Keratinocyte (primary cell): ENCODE measurements at regions not wholly inside any gene's neighbourhood (a gene's known extent, or its start where the extent isn't known, plus 50 kb on each side); places are given as distances from the start of the nearest gene placed in this dataset.

Experiments
- DNase-seq: peaks from one replicate; pipeline ENCODE4 v3.0.0-alpha.2; 2011; ENCODE audit warnings: low read depth, missing footprints, low spot score
- FAIRE-seq: peaks from 2 replicates; lab custom pipeline; 2011; peaks lifted over from hg19 to GRCh38; lab: Jason Lieb, UNC
- H2AFZ ChIP-seq: 2 replicates; pipeline ENCODE4 v1.6.0; 2012; ENCODE audit warnings: low read length, control low read depth, inconsistent platforms; ENCODE audit not compliant: control insufficient read depth
- H3K27ac ChIP-seq: 2 replicates; pipeline ENCODE4 v1.5.1; 2011; ENCODE audit warnings: low read length; ENCODE audit not compliant: control insufficient read depth, insufficient read depth
- H3K27me3 ChIP-seq: 3 replicates; pipeline ENCODE4 v1.6.0; 2011; ENCODE audit warnings: low read length; ENCODE audit not compliant: control insufficient read depth, insufficient read depth; ENCODE audit errors: extremely low read depth
- H3K36me3 ChIP-seq, 2 experiments: 2 replicates in 1 of 2; 3 replicates in 1 of 2; pipeline ENCODE4 v1.5.1; 2011; ENCODE audit warnings: low read length in 2 of 2, mild to moderate bottlenecking in 1 of 2; ENCODE audit not compliant: control insufficient read depth in 2 of 2, insufficient read depth in 2 of 2; ENCODE audit errors: extremely low read depth in 1 of 2
- H3K4me1 ChIP-seq: 3 replicates; pipeline ENCODE4 v1.5.1; 2011; ENCODE audit warnings: low read length; ENCODE audit not compliant: control insufficient read depth, insufficient read depth; ENCODE audit errors: extremely low read depth
- H3K4me2 ChIP-seq: 3 replicates; pipeline ENCODE4 v1.6.0; 2011; ENCODE audit warnings: low read depth, low read length; ENCODE audit not compliant: control insufficient read depth, insufficient read depth; ENCODE audit errors: extremely low read depth
- H3K4me3 ChIP-seq, 3 experiments: fragments of 200-600 bp in 1 of 3; sonication (generic) in 1 of 3; 2 replicates in 2 of 3; 3 replicates in 1 of 3; pipeline ENCODE4 v1.5.1; 2011 to 2016; ENCODE audit warnings: low read length in 3 of 3, mild to moderate bottlenecking in 3 of 3, control low read depth in 2 of 3, inconsistent platforms in 1 of 3, low read depth in 1 of 3, mixed read lengths in 1 of 3, mixed run types in 1 of 3, moderate library complexity in 1 of 3; ENCODE audit not compliant: control insufficient read depth in 2 of 3, insufficient read depth in 2 of 3; ENCODE audit errors: extremely low read depth in 1 of 3
- H3K79me2 ChIP-seq: 2 replicates; pipeline ENCODE4 v1.6.0; 2012; ENCODE audit warnings: low read length; ENCODE audit not compliant: control insufficient read depth, insufficient read depth
- H3K9ac ChIP-seq: 3 replicates; pipeline ENCODE4 v1.6.0; 2011; ENCODE audit warnings: low read length; ENCODE audit not compliant: control insufficient read depth, insufficient read depth; ENCODE audit errors: extremely low read depth
- H3K9me1 ChIP-seq: 3 replicates; pipeline ENCODE4 v1.6.0; 2011; ENCODE audit warnings: low read length; ENCODE audit not compliant: control insufficient read depth, insufficient read depth; ENCODE audit errors: extremely low read depth
- H3K9me3 ChIP-seq: 2 replicates; pipeline ENCODE4 v1.5.1; 2012; ENCODE audit warnings: low read depth, low read length; ENCODE audit not compliant: control insufficient read depth
- H4K20me1 ChIP-seq: 3 replicates; pipeline ENCODE4 v1.6.0; 2011; ENCODE audit warnings: low read length; ENCODE audit not compliant: control insufficient read depth, insufficient read depth; ENCODE audit errors: extremely low read depth
- EZH2 ChIP-seq: IDR thresholded peaks from one replicate; pipeline ENCODE4 v1.6.1; 2012; ENCODE audit warnings: inconsistent platforms, mild to moderate bottlenecking, low read length, moderate library complexity
- dilution Hi-C: fragments of 300-500 bp; cut with MboI; formaldehyde crosslinking; loops from one replicate; pipeline ENCODE4 v1.7.0; 2020; ENCODE audit warnings: low sequenced_read_pairs; ENCODE audit not compliant: extremely low pct_ligation_motif_present
- TF ChIP-seq, protein P1 (sequence below), 3 experiments: IDR thresholded peaks in 1 of 3; conservative IDR thresholded peaks in 1 of 3; optimal IDR thresholded peaks in 1 of 3; 2 replicates in 2 of 3; 3 replicates in 1 of 3; pipeline versions ENCODE3 to v1.5.1; 2011; ENCODE audit warnings: low read length in 3 of 3, mild to moderate bottlenecking in 3 of 3, moderate library complexity in 2 of 3, control low read depth in 1 of 3, inconsistent platforms in 1 of 3; ENCODE audit not compliant: insufficient read depth in 2 of 3; ENCODE audit errors: extremely low read depth in 1 of 3

DNA sequence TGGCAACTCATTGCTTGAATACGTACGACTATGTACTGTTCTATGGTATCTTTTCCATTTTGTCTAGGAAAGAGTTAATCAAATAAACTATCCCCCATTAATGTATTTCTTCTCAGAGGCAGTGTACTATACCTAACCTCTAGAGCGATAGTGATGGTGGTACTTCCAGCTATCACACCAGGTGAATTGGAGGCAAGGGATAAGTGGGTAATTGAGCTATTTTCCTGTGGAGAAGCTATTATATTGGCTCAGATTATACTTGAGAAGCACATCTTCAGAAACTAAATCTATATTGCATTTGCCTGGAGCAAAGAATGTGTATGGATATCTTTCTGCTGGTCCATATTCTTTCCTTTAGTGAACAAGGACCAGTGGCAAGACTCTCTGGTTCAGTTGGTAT lies 430.7 kb upstream of the KHDRBS2 start:
- no peak for DNase-seq
- Histone ChIP-seq H3K4me3 (no peak overlapping the region), H2AFZ (no peak overlapping the region), H3K36me3 (no peaks in the 10 kb centered on the region), H3K27ac (no peak overlapping the region), H3K9me1 (no peaks in the 10 kb centered on the region), H3K4me2 (no peak overlapping the region), H3K27me3 (no peaks in the 10 kb centered on the region), H3K4me1 (no peaks in the 10 kb centered on the region), H4K20me1 (no peaks in the 10 kb centered on the region), H3K79me2 (no peaks in the 10 kb centered on the region), H3K9me3 (no peaks in the 10 kb centered on the region), H3K9ac (no peak overlapping the region)
- dilution Hi-C loops: no loop called here
- no peak for TF ChIP-seq EZH2
- TF ChIP-seq, protein P1, sequence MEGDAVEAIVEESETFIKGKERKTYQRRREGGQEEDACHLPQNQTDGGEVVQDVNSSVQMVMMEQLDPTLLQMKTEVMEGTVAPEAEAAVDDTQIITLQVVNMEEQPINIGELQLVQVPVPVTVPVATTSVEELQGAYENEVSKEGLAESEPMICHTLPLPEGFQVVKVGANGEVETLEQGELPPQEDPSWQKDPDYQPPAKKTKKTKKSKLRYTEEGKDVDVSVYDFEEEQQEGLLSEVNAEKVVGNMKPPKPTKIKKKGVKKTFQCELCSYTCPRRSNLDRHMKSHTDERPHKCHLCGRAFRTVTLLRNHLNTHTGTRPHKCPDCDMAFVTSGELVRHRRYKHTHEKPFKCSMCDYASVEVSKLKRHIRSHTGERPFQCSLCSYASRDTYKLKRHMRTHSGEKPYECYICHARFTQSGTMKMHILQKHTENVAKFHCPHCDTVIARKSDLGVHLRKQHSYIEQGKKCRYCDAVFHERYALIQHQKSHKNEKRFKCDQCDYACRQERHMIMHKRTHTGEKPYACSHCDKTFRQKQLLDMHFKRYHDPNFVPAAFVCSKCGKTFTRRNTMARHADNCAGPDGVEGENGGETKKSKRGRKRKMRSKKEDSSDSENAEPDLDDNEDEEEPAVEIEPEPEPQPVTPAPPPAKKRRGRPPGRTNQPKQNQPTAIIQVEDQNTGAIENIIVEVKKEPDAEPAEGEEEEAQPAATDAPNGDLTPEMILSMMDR (optimal IDR thresholded peaks at IDR 0.05 in 1 of 3, IDR thresholded peaks at IDR 0.05 in 1 of 3, conservative IDR thresholded peaks at IDR 0.05 in 1 of 3; ENCODE audit: extremely low read depth in 1 of 3, insufficient read depth in 2 of 3, low read length in 3 of 3): no peak
- no peak for FAIRE-seq

DNA sequence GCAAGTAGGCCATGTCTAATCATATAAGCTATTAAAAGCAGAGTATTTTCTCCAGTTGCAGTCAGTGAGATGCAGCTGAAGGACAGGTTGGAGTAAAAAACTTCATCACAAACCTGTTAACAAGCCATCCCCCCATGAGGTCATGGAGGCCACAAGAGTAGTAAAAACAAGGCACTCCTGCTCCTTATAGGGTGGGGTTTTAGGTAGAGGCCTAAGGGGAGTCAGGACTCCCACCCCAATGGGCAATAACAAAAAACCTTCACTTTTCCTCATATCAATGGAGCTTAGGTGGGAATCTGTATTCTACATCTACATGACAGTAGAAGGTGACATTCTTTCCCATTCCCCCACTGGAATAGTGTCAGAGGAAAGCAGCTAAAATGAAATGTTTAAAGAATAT lies 428.1 kb upstream of the KHDRBS2 start:
- FAIRE-seq (no peak), DNase-seq (no peak)
- no peak overlapping the region for H3K27ac ChIP-seq
- no peaks in the 10 kb centered on the region for H3K36me3 ChIP-seq
- H3K4me1 ChIP-seq: no peaks in the 10 kb centered on the region
- H3K9me3 ChIP-seq: peaks cover 2% of the 10 kb centered on the region
- H3K4me2 ChIP-seq: no peak overlapping the region
- TF ChIP-seq, protein P1 (optimal IDR thresholded peaks at IDR 0.05 in 1 of 3, IDR thresholded peaks at IDR 0.05 in 1 of 3, conservative IDR thresholded peaks at IDR 0.05 in 1 of 3; ENCODE audit: extremely low read depth in 1 of 3, insufficient read depth in 2 of 3, low read length in 3 of 3): no peak
- no peak for TF ChIP-seq EZH2
- H3K9me1 ChIP-seq: no peaks in the 10 kb centered on the region
- no peak overlapping the region for H2AFZ ChIP-seq
- H4K20me1 ChIP-seq: no peaks in the 10 kb centered on the region
- no peak overlapping the region for H3K9ac ChIP-seq
- H3K4me3 ChIP-seq: no peak overlapping the region
- H3K27me3 ChIP-seq: no peaks in the 10 kb centered on the region
- dilution Hi-C loops: no loop called here
- H3K79me2 ChIP-seq: no peaks in the 10 kb centered on the region
